ENCODE measurements at regions not wholly inside any gene's neighbourhood (a gene's known extent, or its start where the extent isn't known, plus 50 kb on each side); places are given as distances from the start of the nearest gene placed in this dataset.

- TF ChIP-seq CTCF (IDR thresholded peaks at IDR 0.05; ENCODE audit: low read length), result no peak
- no peak for TF ChIP-seq EZH2 (IDR thresholded peaks at IDR 0.05; ENCODE audit: borderline replicate concordance, low read length)
Observed at GRCh38 chr5:105015098-105015497, 1452.5 kb upstream of the NUDT12 start.
